K562 (cell line): ENCODE measurements at regions not wholly inside any gene's neighbourhood (a gene's known extent, or its start where the extent isn't known, plus 50 kb on each side); places are given as distances from the start of the nearest gene placed in this dataset.
A peak's percentile ranks its signal among the peaks of the same experiment; 100 is the strongest.

Experiments used
- ATAC-seq: fragments of 200-7000 bp; cut with Tn5 transposase; 3 replicates; pipeline ENCODE4 v1.9.1; 2020; ENCODE audit warnings: moderate library complexity
- BruUV-seq: library from RNA; stranded (reverse); fragments of 400-500 nt; replicated peaks from 2 replicates; lab custom pipeline; 2021; lab: Mats Ljungman, UMichigan
- CTCF ChIA-PET: fragments of 300-600 bp; formaldehyde crosslinking; extraction: SDS; loops from one replicate; lab custom pipeline; 2021; ENCODE audit warnings: low intra/inter-chr PET ratio; lab: Yijun Ruan, JAX
- POLR2A ChIA-PET: fragments of 300-600, 350-650 bp; sonication (Branson Sonifier 250); formaldehyde crosslinking; extraction: SDS; loops from one replicate; lab custom pipeline; 2021; ENCODE audit warnings: antibody characterized with exemption, inconsistent platforms; lab: Yijun Ruan, JAX
- DNase-seq, 4 experiments: peaks; one replicate each; pipeline versions ENCODE4 v3.0.0 to v3.0.0-alpha.2; 2011 to 2018; ENCODE audit warnings: low spot score in 3 of 4, mixed read lengths in 3 of 4; ENCODE audit errors: extremely low read depth in 1 of 4
- FAIRE-seq: peaks from 2 replicates; lab custom pipeline; 2011; peaks lifted over from hg19 to GRCh38; lab: Jason Lieb, UNC
- H2AFZ ChIP-seq: 2 replicates; pipeline ENCODE4 v1.6.0; 2011; ENCODE audit warnings: low read depth, low read length, control low read depth, inconsistent platforms
- H3K27ac ChIP-seq: fragments of 200-600 bp; 3 replicates; pipeline ENCODE4 v1.8.0; 2011; ENCODE audit warnings: low read depth, mild to moderate bottlenecking, control low read depth, inconsistent platforms, low read length, moderate library complexity, mixed read lengths; ENCODE audit errors: extremely low read depth
- H3K27me3 ChIP-seq, 2 experiments: fragments of 300-600 bp in 1 of 2; 2 replicates in 1 of 2; 3 replicates in 1 of 2; pipeline versions ENCODE4 v1.6.0 to v1.8.0; 2011; ENCODE audit warnings: inconsistent platforms in 2 of 2, low read length in 2 of 2, mild to moderate bottlenecking in 1 of 2, mixed read lengths in 1 of 2, moderate library complexity in 1 of 2; ENCODE audit not compliant: control insufficient read depth in 2 of 2, insufficient read depth in 2 of 2
- H3K36me3 ChIP-seq: fragments of 300-600 bp; 3 replicates; pipeline ENCODE4 v1.8.0; 2011; ENCODE audit warnings: mild to moderate bottlenecking, low read length, inconsistent platforms; ENCODE audit not compliant: control insufficient read depth, insufficient read depth
- H3K4me1 ChIP-seq, 2 experiments: fragments of 200-600 bp in 1 of 2; replicated peaks in 1 of 2; 2 replicates in 1 of 2; 3 replicates in 1 of 2; pipeline versions ENCODE4 v1.5.1 to v1.8.0; 2011; ENCODE audit warnings: inconsistent platforms in 2 of 2, low read length in 2 of 2, mild to moderate bottlenecking in 1 of 2, mixed read lengths in 1 of 2, moderate library complexity in 1 of 2; ENCODE audit not compliant: control insufficient read depth in 2 of 2, insufficient read depth in 2 of 2
- H3K4me2 ChIP-seq: 2 replicates; pipeline ENCODE4 v1.6.1; 2011; ENCODE audit warnings: low read length, control low read depth, inconsistent platforms, mixed read lengths; ENCODE audit not compliant: insufficient read depth
- H3K4me3 ChIP-seq: fragments of 200-600 bp; sonication (generic), shearing (Covaris generic); 2 replicates; pipeline ENCODE4 v1.5.1; 2016; ENCODE audit warnings: control low read depth, inconsistent platforms
- H3K79me2 ChIP-seq: fragments of 200-600 bp; 3 replicates; pipeline ENCODE4 v1.8.0; 2011; ENCODE audit warnings: low read length, inconsistent platforms; ENCODE audit not compliant: control insufficient read depth, insufficient read depth
- H3K9ac ChIP-seq, 2 experiments: 2 replicates each; pipeline versions ENCODE4 v1.6.0 to v1.6.1; 2011; ENCODE audit warnings: low read depth in 2 of 2, low read length in 2 of 2, control low read depth in 1 of 2, inconsistent platforms in 1 of 2, mild to moderate bottlenecking in 1 of 2, mixed read lengths in 1 of 2; ENCODE audit not compliant: insufficient read depth in 1 of 2
- H3K9me1 ChIP-seq: one replicate; pipeline ENCODE4 v1.6.0; 2011; ENCODE audit warnings: inconsistent platforms, mild to moderate bottlenecking, low read length, moderate library complexity; ENCODE audit not compliant: control insufficient read depth, insufficient read depth
- H3K9me3 ChIP-seq: replicated peaks from 2 replicates; pipeline ENCODE4 v1.5.1; 2011; ENCODE audit warnings: low read depth, low read length, inconsistent platforms; ENCODE audit not compliant: control insufficient read depth, insufficient read depth
- H4K20me1 ChIP-seq: replicated peaks from 2 replicates; pipeline ENCODE4 v1.6.1; 2011; ENCODE audit warnings: low read length, inconsistent platforms, mixed read lengths; ENCODE audit not compliant: control insufficient read depth, insufficient read depth
- CHCHD3 ChIP-seq: fragments of 250-450 bp; sonication (Bioruptor Pico); IDR thresholded peaks from 2 replicates; pipeline ENCODE4 v2.1.2; 2022; ENCODE audit warnings: mild to moderate bottlenecking
- KDM4B ChIP-seq, 2 experiments: fragments of 450-650 bp in 1 of 2; sonication (generic) in 1 of 2; IDR thresholded peaks; 2 replicates each; pipeline ENCODE4 v1.6.1; 2016 to 2017; ENCODE audit warnings: borderline replicate concordance in 2 of 2, antibody characterized with exemption in 1 of 2, low read depth in 1 of 2, mild to moderate bottlenecking in 1 of 2
- NFIC ChIP-seq: fragments of 450-650 bp; IDR thresholded peaks from 2 replicates; pipeline ENCODE4 v1.6.1; 2017; ENCODE audit warnings: mild to moderate bottlenecking, inconsistent platforms
- NFIX ChIP-seq: fragments of 250-450 bp; sonication (Bioruptor Pico); IDR thresholded peaks from 2 replicates; pipeline ENCODE4 v1.4.0; 2020; ENCODE audit warnings: low read depth, mild to moderate bottlenecking, moderate library complexity
- SIN3A ChIP-seq, 2 experiments: fragments of 150-350 bp in 1 of 2; IDR thresholded peaks; 2 replicates each; pipeline ENCODE4 v1.6.1; 2011 to 2016; ENCODE audit warnings: borderline replicate concordance in 2 of 2, low read depth in 2 of 2, low read length in 2 of 2, mild to moderate bottlenecking in 2 of 2, moderate library complexity in 2 of 2; ENCODE audit not compliant: control insufficient read depth in 1 of 2
- ZC3H8 ChIP-seq: fragments of 450-650 bp; IDR thresholded peaks from 2 replicates; pipeline ENCODE4 v1.6.1; 2017
- ZNF174 ChIP-seq: fragments of 250-450 bp; sonication (Bioruptor Pico); IDR thresholded peaks from 2 replicates; pipeline ENCODE4 v1.4.0; 2020; ENCODE audit warnings: mild to moderate bottlenecking
- WGBS: fragments of 100-300 bp; shearing (Covaris generic); methylation state at CpG from one replicate; pipeline ENCODE4 v1.1.6; 2016; ENCODE audit warnings: low coverage, mixed read lengths; ENCODE audit not compliant: insufficient coverage; ENCODE audit errors: missing lambda C conversion rate; 5-methylcytosine and 5-hydroxymethylcytosine counted together
- in situ Hi-C: fragments of 300-500 bp; cut with MboI; formaldehyde crosslinking; loops from 4 replicates; pipeline ENCODE4 v1.15.0; 2018; ENCODE audit warnings: inconsistent platforms, mixed read lengths
- intact Hi-C: fragments of 100-400 bp; cut with micrococcal nuclease; formaldehyde crosslinking; loops from 2 replicates; pipeline ENCODE4 v1.14.2; 2022
- TF ChIP-seq, protein P1 (sequence below): fragments of 250-450 bp; sonication (Bioruptor Pico); IDR thresholded peaks from 2 replicates; pipeline ENCODE4 v1.9.0; 2021; ENCODE audit warnings: mild to moderate bottlenecking

GRCh38 chr11:37533830-37534229 is 935.8 kb upstream of the RAG2 start:
- intact Hi-C loops (no loop called here), in situ Hi-C loops (no loop called here)
- H3K36me3 ChIP-seq, result no peaks in the 10 kb centered on the region
- H3K79me2 ChIP-seq, result no peaks in the 10 kb centered on the region
- no peaks in the 10 kb centered on the region; the same call in 1 of the 2 replicates for H3K9me3 ChIP-seq
- BruUV-seq, result no TSS peak
- no peaks in the 10 kb centered on the region for H3K9me1 ChIP-seq
- ChIA-PET POLR2A (no interaction called here), CTCF (no interaction called here)
- no peaks in the 10 kb centered on the region for H3K27me3 ChIP-seq
- no peak for ATAC-seq
- H3K9ac ChIP-seq, result no peak overlapping the region
- H4K20me1 ChIP-seq, result no peaks in the 10 kb centered on the region
- no peaks in the 10 kb centered on the region for H3K4me1 ChIP-seq
- WGBS, result 0% methylated on average over 4 of the region's 4 CpGs
- H3K27ac ChIP-seq, result no peak overlapping the region
- FAIRE-seq, result no peak
- no peak overlapping the region for H2AFZ ChIP-seq
- no peak overlapping the region for H3K4me2 ChIP-seq
- DNase-seq, result no peak
- TF ChIP-seq NFIX (CRISPR knock-in tag) (peak; percentile 63), CHCHD3 (CRISPR knock-in tag) (no peak), SIN3A (IDR thresholded peaks at IDR 0.05; ENCODE audit: borderline replicate concordance in 2 of 2, control insufficient read depth in 1 of 2, low read depth in 2 of 2, low read length in 2 of 2) (no peak), KDM4B (IDR thresholded peaks at IDR 0.05; ENCODE audit: borderline replicate concordance in 2 of 2, low read depth in 1 of 2) (no peak), ZNF174 (no peak), NFIC (peak; percentile 73), ZC3H8 (no peak)
- TF ChIP-seq, protein P1, sequence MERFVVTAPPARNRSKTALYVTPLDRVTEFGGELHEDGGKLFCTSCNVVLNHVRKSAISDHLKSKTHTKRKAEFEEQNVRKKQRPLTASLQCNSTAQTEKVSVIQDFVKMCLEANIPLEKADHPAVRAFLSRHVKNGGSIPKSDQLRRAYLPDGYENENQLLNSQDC, result no peak
- H3K4me3 ChIP-seq, result no peak overlapping the region
